ENCODE measurements at regions not wholly inside any gene's neighbourhood (a gene's known extent, or its start where the extent isn't known, plus 50 kb on each side); places are given as distances from the start of the nearest gene placed in this dataset.
"Not testable (repeated sequence)": the region's sequence is repeated elsewhere in the genome, so short reads cannot be mapped to it uniquely, and the experiment has no call there.

- DNase-seq (ENCODE audit: extremely low spot score): no peak
- Histone ChIP-seq H3K27ac (ENCODE audit: low read depth) (no peak overlapping the region), H3K36me3 (ENCODE audit: insufficient read depth) (no peaks in the 10 kb centered on the region), H3K4me1 (ENCODE audit: insufficient read depth) (no peaks in the 10 kb centered on the region), H3K4me3 (ENCODE audit: low read depth, low read length) (no peak overlapping the region)
- 82% methylated on average over 2 of the region's 2 CpGs for WGBS
Observed at GRCh38 chr5:98205691-98206461, 567.6 kb upstream of the RGMB start.

- no peak for DNase-seq (ENCODE audit: extremely low spot score)
- Histone ChIP-seq H3K36me3 (ENCODE audit: insufficient read depth) (no peaks in the 10 kb centered on the region), H3K4me3 (ENCODE audit: low read depth, low read length) (no peak overlapping the region), H3K4me1 (ENCODE audit: insufficient read depth) (no peaks in the 10 kb centered on the region), H3K27ac (ENCODE audit: low read depth) (no peak overlapping the region)
- 45% methylated on average over 2 of the region's 2 CpGs for WGBS
Observed at GRCh38 chr5:98206566-98206965, 566.9 kb upstream of the RGMB start.

GRCh38 chr5:98209418-98209817 lies 564.0 kb upstream of the RGMB start:
- Histone ChIP-seq H3K4me3 (ENCODE audit: low read depth, low read length) (no peak overlapping the region), H3K36me3 (ENCODE audit: insufficient read depth) (no peaks in the 10 kb centered on the region), H3K27ac (ENCODE audit: low read depth) (no peak overlapping the region), H3K4me1 (ENCODE audit: insufficient read depth) (no peaks in the 10 kb centered on the region)
- no peak for DNase-seq (ENCODE audit: extremely low spot score)

GRCh38 chr5:98214240-98215051 lies 559.0 kb upstream of the RGMB start:
- H3K36me3 ChIP-seq (ENCODE audit: insufficient read depth): no peaks in the 10 kb centered on the region
- DNase-seq (ENCODE audit: extremely low spot score): no peak
- no peaks in the 10 kb centered on the region for H3K4me1 ChIP-seq (ENCODE audit: insufficient read depth)
- 50% methylated on average over 7 of the region's 7 CpGs for WGBS
- H3K4me3 ChIP-seq (ENCODE audit: low read depth, low read length): no peak overlapping the region
- H3K27ac ChIP-seq (ENCODE audit: low read depth): no peak overlapping the region

DNA sequence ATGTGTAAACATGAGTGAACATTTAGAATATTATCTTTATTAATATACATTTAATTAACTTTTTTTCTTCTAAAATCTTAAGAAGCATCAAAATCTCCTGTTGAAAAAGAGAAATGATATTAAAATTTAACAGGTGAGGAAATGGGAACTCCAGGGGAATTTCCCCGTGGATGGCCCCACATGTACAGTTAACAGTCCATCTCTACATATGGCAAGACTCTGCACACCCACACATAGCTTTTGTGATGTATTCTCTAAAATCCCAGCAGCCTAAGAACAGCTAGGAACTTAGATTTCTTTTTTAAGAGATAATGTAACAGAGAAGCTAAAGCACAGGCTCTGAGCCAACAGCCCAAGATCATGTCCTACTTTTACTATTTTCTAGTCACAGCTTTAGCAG lies 556.3 kb upstream of the RGMB start:
- H3K27ac ChIP-seq (ENCODE audit: low read depth): no peak overlapping the region
- no peaks in the 10 kb centered on the region for H3K36me3 ChIP-seq (ENCODE audit: insufficient read depth)
- no peak for DNase-seq (ENCODE audit: extremely low spot score)
- no peaks in the 10 kb centered on the region for H3K4me1 ChIP-seq (ENCODE audit: insufficient read depth)
- no peak overlapping the region for H3K4me3 ChIP-seq (ENCODE audit: low read depth, low read length)
- 84% methylated on average over 1 of the region's 1 CpG for WGBS

GRCh38 chr5:98218838-98219237 lies 554.6 kb upstream of the RGMB start:
- Histone ChIP-seq H3K27ac (ENCODE audit: low read depth) (no peak overlapping the region), H3K36me3 (ENCODE audit: insufficient read depth) (no peaks in the 10 kb centered on the region), H3K4me1 (ENCODE audit: insufficient read depth) (no peaks in the 10 kb centered on the region), H3K4me3 (ENCODE audit: low read depth, low read length) (no peak overlapping the region)
- WGBS: 83% methylated on average over 2 of the region's 2 CpGs
- no peak for DNase-seq (ENCODE audit: extremely low spot score)

DNA sequence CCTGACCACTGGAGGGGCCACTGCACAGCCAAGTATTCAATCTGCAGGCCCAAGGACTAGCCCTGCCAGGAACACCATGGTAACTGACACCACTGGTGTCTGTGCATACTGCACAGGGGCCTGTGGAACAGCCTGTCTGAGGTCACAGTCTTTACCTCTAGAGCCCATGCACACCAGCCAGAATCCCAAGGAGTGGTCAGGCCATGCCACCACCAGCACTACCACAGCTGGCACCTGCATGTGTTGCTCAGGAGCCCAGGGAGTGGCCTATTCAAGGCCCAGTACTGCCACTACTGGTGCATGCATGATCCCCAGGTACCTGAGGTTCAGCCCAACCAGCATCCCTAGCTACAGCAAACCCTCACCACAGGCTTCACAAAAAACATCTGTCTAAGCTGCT lies 546.0 kb upstream of the RGMB start:
- Histone ChIP-seq H3K27ac (ENCODE audit: low read depth) (no peak overlapping the region), H3K4me3 (ENCODE audit: low read depth, low read length) (no peak overlapping the region), H3K4me1 (ENCODE audit: insufficient read depth) (no peaks in the 10 kb centered on the region), H3K36me3 (ENCODE audit: insufficient read depth) (no peaks in the 10 kb centered on the region)
- DNase-seq (ENCODE audit: extremely low spot score): no peak

GRCh38 chr5:98231089-98231488 lies 542.4 kb upstream of the RGMB start:
- no peak overlapping the region for H3K27ac ChIP-seq (ENCODE audit: low read depth)
- no peaks in the 10 kb centered on the region for H3K36me3 ChIP-seq (ENCODE audit: insufficient read depth)
- no peak for DNase-seq (ENCODE audit: extremely low spot score)
- no peak overlapping the region for H3K4me3 ChIP-seq (ENCODE audit: low read depth, low read length)
- WGBS: 73% methylated on average over 4 of the region's 4 CpGs
- H3K4me1 ChIP-seq (ENCODE audit: insufficient read depth): no peaks in the 10 kb centered on the region

GRCh38 chr5:98237794-98238193 lies 535.7 kb upstream of the RGMB start:
- H3K36me3 ChIP-seq (ENCODE audit: insufficient read depth); DNase-seq (ENCODE audit: extremely low spot score); H3K4me3 ChIP-seq (ENCODE audit: low read depth, low read length); H3K4me1 ChIP-seq (ENCODE audit: insufficient read depth); H3K27ac ChIP-seq (ENCODE audit: low read depth): not testable (repeated sequence)
- WGBS: 92% methylated on average over 5 of the region's 5 CpGs

DNA sequence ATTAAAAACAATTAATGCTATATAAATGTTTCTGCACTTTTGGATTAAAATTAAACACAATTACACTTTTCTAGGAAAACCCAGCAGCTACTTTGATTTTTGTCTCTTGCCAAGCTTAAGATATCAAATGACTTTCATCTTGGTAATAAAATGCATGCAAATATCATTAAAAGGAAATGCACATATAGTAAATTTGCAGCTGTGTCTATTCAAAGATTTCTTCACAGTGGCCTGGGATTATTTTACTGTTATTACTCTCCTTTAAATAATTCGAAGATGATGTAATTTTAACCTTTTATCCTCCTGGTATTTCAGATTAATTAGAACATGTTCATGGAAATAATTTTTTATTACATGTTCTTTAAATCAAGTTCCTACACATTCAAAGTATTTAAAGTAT lies 529.5 kb upstream of the RGMB start:
- H3K4me3 ChIP-seq (ENCODE audit: low read depth, low read length): no peak overlapping the region
- H3K27ac ChIP-seq (ENCODE audit: low read depth): no peak overlapping the region
- H3K36me3 ChIP-seq (ENCODE audit: insufficient read depth): no peaks in the 10 kb centered on the region
- H3K4me1 ChIP-seq (ENCODE audit: insufficient read depth): no peaks in the 10 kb centered on the region
- WGBS: 68% methylated on average over 1 of the region's 1 CpG
- no peak for DNase-seq (ENCODE audit: extremely low spot score)

DNA sequence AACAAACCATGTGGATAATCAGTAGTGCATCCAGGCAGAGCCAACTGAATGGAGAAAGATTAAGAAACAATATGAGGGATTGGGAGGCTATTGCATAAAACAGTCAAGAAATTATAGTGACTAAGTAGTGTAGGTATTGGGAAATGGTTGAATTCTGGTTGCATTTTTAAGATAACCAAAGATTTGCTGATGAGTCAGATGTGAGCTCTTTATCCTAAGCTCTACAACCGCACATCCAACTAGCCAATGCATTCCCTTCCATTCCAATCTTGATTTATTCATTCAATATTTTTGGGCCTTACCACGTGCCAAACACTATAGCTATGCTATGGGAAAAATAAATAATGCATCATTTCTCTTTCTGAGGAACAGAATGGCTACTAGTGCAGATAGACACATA lies 524.5 kb upstream of the RGMB start:
- H3K4me1 ChIP-seq (ENCODE audit: insufficient read depth): no peaks in the 10 kb centered on the region
- DNase-seq (ENCODE audit: extremely low spot score): no peak
- WGBS: 58% methylated on average over 2 of the region's 2 CpGs
- H3K27ac ChIP-seq (ENCODE audit: low read depth): peak overlapping the region; percentile 2
- no peak overlapping the region for H3K4me3 ChIP-seq (ENCODE audit: low read depth, low read length)
- no peaks in the 10 kb centered on the region for H3K36me3 ChIP-seq (ENCODE audit: insufficient read depth)

DNA sequence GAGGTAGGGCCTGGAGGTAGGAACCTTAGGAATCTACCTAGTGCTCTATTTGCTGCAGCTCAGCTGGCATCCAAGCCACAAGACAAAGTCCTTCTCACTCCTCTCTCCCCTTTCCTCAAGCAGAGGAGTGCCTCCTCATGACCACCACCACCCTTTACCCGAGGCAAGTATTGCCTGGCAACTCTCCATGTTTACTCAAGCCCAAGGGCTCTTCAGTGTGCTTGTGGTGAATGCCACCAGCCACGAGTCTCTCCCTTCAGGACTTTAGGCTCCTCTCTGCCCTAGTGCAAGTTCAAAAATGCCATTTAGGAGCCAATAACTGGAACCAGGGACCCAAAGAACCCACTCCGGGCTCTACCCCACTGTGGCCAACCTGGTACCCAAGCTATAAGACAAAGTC lies 514.5 kb upstream of the RGMB start:
- DNase-seq (ENCODE audit: extremely low spot score): no peak
- H3K4me1 ChIP-seq (ENCODE audit: insufficient read depth): no peaks in the 10 kb centered on the region
- no peak overlapping the region for H3K27ac ChIP-seq (ENCODE audit: low read depth)
- WGBS: 81% methylated on average over 3 of the region's 3 CpGs
- no peak overlapping the region for H3K4me3 ChIP-seq (ENCODE audit: low read depth, low read length)
- no peaks in the 10 kb centered on the region for H3K36me3 ChIP-seq (ENCODE audit: insufficient read depth)

DNA sequence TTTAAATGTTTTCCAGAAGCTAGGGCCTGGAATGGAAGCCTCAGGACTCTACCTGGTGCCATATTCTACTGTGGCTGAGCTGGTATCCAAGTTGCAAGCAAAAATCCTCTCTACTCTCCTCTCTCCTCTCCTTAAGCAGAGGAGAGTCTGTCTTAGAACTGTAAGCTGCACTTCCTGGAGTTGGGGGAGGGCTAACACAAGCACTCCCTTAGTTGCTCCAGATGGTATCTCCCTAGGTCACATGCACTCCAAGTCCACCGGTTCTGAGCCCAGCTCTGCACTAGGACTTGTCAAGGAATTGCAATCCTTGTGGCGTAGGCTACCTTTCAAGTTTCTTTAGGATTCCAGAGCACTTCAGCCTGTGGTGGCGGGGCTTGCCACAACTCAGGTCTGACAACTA lies 513.9 kb upstream of the RGMB start:
- no peak for DNase-seq (ENCODE audit: extremely low spot score)
- Histone ChIP-seq H3K4me3 (ENCODE audit: low read depth, low read length) (no peak overlapping the region), H3K27ac (ENCODE audit: low read depth) (no peak overlapping the region), H3K36me3 (ENCODE audit: insufficient read depth) (no peaks in the 10 kb centered on the region), H3K4me1 (ENCODE audit: insufficient read depth) (no peaks in the 10 kb centered on the region)
- 90% methylated on average over 3 of the region's 3 CpGs for WGBS

GRCh38 chr5:98263084-98263483 lies 510.4 kb upstream of the RGMB start:
- H3K4me3 ChIP-seq (ENCODE audit: low read depth, low read length): no peak overlapping the region
- no peaks in the 10 kb centered on the region for H3K36me3 ChIP-seq (ENCODE audit: insufficient read depth)
- WGBS: 95% methylated on average over 2 of the region's 2 CpGs
- H3K4me1 ChIP-seq (ENCODE audit: insufficient read depth): no peaks in the 10 kb centered on the region
- DNase-seq (ENCODE audit: extremely low spot score): no peak
- no peak overlapping the region for H3K27ac ChIP-seq (ENCODE audit: low read depth)
